HPDE6-E6E7 (cell line): ENCODE measurements at regions not wholly inside any gene's neighbourhood (a gene's known extent, or its start where the extent isn't known, plus 50 kb on each side); places are given as distances from the start of the nearest gene placed in this dataset.
A peak's percentile ranks its signal among the peaks of the same experiment; 100 is the strongest.

Experiments
- DNase-seq: peaks from one replicate; pipeline ENCODE4 v3.0.0; 2011; ENCODE audit warnings: missing footprints; ENCODE audit errors: extremely low spot score

DNA sequence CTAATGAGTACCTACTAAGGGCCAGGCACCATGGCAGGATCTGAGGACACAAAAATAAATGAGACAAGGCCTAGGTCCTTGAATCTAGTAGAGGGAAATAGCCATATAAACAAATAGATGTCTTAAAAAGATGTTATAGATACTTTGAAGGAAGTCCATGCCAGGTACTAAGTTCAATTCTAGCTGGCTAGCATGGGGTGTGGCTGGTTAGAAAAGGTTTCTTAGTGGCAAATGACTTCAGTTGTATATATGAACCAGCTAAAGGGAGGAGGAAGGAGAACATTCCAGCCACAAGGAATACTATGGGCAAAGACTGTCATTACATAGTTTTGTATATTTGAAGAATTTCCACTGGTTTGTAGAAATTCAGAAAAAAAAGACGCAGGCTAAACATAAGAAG is 133.6 kb upstream of the BMP4 start:
- no peak for DNase-seq

DNA sequence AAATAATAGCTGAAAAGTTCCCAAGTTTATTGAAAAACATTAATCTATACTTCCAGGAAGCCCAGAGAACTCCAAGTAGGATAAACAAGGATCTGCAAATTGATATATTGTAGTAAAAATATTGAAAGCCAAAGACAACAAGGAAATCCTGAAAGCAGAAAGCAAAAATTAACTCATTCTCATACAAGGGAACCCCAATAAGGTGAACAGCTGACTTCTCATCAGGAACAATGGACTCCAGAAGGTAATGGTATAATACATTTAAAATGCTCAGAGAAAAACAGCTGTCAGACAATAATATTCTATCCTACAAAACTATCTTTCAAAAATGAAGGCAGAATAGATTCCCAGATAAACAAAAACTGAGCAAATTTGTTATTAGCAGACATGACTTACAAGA is 138.1 kb upstream of the BMP4 start:
- DNase-seq, result no peak

DNA sequence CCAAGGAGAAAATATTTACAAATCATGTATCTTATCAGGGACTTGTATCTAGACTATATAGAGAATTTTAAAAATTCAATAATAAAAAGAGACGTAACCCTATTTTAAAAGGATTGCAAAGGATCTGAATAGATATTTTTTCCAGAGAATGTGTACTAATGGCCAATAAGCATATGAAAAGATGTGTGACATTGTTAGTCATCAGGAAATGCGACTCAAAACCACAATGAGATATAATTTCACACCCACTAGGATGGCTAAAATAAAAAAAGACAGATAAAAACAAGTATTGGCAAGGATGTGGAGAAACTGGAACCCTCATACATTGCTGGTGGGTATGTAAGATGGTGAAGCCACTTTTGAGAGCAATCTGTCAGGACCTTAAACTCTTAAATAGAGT is 141.9 kb upstream of the BMP4 start:
- no peak for DNase-seq

DNA sequence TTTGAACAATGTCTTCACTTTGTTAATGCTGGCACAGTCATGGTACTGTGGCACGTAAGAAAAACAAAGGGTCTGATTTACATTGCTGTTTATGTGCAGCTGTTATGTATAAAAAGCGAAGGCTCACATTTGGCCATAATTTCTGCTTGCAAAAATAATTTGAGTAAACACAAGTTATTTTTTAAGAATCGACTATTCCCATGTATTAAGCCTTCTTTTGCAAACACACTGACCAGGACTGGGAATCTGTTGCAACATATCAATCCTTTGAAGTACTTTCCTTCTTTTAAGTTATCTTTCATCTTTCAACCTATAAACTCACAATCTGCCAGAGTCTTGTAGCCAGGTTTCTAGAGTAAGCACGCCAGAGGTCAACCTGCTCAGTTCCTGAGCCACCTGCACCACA is 145.4 kb upstream of the BMP4 start:
- DNase-seq, result no peak

- no peak for DNase-seq
Observed at GRCh38 chr14:54102530-54102929, 145.9 kb upstream of the BMP4 start.

DNA sequence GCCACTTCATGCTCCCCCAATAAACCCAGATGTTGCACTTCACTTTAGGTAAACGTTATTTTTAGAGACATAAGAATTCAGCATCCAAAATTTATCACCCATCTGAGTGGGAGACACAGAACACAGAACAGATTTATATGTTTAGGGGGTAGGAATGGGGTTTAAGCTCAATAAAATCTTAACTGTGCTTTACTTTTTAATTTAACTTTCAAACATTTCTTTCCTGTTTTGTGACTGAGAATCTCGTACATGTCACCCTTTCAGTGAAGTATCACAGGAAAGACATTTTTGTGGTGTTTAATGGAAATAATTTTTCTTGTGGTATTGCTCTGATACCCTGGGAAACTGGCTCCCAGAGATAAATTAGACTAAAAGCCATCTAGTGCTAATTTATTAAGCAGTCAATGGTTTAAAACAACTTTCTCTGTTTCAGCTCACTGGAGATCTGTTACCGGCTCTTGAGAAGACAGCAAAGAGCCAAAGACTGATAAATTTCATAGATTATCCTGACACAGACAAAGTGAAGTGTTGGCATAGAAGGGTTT is 148.0 kb upstream of the BMP4 start:
- no peak for DNase-seq

- peak; percentile 42 for DNase-seq
Observed at GRCh38 chr14:54105406-54105805, 148.8 kb upstream of the BMP4 start.

- peak; percentile 85 for DNase-seq
Observed at GRCh38 chr14:54105898-54106297, 149.3 kb upstream of the BMP4 start.

GRCh38 chr14:54106661-54107377 is 150.2 kb upstream of the BMP4 start:
- no peak for DNase-seq

DNA sequence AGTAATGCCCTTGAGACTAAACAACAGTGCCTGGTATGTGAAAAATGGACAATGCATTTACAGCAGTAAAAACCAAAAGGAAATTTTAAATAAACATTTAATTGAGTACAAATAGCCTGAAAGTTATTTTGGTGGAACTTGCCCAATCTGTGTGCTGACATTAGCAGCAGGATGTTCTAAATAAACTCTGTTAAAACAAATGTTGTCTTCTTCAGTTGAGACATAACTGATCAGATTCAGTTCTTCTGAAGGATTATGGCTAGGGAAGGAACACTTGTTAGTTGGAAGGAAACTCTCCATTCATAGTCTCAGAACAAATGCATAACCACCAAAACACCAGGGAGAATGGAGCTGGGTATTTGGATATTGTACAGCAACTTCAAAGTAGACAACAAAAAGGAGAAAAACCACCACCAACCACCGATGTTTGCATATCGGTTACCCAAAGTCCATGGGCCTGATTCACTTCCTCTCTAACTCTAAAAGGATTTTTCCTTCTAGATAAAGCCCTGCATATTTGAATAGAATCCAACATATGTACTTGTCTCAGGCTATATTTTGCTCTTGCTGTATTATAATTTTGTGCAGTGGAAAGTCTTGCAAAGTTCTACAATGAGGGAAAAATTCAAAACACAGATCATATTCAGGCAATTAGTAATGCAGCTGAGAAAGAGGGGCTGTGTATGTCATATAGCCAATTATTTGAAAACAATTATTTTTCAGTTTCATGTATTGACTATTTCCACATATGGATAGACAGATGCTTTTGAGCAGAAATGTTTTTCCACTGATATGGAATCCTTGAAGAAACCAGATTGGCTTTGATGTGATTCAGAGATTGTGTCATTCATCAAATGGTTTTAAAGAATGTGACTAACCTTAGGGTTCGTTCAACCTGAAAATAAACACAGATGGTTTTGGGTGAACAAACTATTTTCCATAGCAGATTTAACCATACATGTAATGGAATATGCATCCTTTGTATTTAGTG is 152.2 kb upstream of the BMP4 start:
- peak; percentile 28 for DNase-seq

DNA sequence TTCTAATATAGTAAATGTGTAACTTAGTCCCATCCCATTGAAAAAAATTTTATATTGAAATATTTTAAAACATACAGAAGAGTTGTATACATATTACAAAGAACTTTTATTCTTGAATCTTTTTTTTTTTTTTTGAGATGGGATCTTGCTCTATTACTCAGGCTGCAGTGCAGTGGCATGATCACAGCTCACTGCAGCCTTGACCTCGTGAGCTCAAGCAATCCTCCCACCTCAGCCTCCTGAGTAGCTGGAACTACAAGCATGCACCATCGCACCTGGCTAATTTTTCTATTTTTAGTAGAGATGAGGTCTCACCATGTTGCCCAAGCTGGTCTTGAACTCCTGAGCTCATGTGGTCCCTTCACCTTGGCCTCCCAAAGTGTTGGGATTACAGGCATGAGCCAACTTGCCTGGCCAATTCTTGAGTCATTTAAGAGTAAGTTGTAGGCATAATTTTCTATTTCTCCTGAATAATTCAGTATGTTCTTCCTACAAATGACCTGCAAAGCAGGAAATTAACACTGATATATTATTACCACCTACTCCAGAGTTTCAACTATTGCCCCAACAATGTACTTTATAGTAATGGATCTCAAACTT is 153.0 kb upstream of the BMP4 start:
- no peak for DNase-seq

- no peak for DNase-seq
Observed at GRCh38 chr14:54114941-54115340, 158.3 kb upstream of the BMP4 start.

GRCh38 chr14:54116198-54116885 is 159.7 kb upstream of the BMP4 start:
- no peak for DNase-seq

GRCh38 chr14:54116972-54117371 is 160.3 kb upstream of the BMP4 start:
- DNase-seq, result no peak

GRCh38 chr14:54117396-54117795 is 160.8 kb upstream of the BMP4 start:
- no peak for DNase-seq

- no peak for DNase-seq
Observed at GRCh38 chr14:54117924-54118323, 161.3 kb upstream of the BMP4 start.

DNA sequence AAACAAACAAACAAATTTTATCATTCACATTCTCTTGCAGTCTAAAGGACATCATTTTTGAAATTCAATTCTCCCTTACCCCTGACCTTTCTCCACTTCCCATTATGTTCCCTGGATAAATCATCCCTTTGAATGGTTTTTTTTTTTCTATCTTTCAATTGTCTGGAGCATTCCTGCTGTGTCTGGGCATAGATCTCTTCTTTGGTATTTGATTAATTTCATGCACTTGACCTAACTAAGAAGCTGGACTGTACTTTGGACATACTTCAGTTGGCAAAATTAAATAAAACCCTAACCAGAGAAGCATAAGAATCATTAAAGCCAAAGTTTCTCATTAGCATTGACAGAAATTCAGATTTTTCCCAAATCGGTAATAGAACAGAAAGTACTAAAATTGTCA is 163.6 kb upstream of the BMP4 start:
- DNase-seq, result no peak

- no peak for DNase-seq
Observed at GRCh38 chr14:54121466-54122027, 164.9 kb upstream of the BMP4 start.

DNA sequence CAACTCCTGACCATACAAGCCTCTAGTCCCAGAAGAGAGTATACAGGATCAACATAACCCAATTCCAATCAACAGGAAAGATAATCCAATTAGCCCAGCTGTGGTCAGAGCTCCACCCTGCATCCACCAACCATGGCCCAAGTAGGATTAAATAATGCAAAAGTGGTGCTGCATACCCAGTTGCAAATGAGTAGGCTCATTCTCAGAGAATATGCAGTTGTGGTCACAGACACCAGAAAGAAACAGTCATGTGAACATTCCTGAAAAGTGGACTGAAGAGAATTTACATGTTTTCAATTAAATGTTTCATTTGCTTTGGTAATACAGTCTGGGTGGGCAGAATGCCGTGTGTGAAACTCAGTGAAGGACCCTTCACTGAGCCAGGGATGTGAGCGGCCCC is 167.2 kb upstream of the BMP4 start:
- DNase-seq, result no peak

DNA sequence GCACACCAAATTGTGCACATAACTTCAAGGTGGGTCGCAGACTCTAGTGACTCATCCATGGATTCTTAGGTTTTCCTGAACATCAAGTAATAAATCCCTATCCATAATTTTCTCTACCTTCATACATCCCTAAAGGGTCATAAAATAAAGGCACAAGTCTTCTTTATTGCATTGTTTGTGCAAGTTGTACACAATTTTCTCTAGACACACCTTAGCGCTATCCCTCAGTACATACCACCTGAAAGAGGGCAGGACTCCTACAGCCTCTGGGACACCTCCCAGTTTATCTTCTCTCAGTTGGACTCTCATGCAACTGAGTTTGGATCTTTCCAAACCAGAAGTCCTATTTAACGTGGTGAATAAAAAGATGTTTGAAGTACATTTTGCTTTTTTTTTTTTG is 168.5 kb upstream of the BMP4 start:
- DNase-seq, result no peak

DNA sequence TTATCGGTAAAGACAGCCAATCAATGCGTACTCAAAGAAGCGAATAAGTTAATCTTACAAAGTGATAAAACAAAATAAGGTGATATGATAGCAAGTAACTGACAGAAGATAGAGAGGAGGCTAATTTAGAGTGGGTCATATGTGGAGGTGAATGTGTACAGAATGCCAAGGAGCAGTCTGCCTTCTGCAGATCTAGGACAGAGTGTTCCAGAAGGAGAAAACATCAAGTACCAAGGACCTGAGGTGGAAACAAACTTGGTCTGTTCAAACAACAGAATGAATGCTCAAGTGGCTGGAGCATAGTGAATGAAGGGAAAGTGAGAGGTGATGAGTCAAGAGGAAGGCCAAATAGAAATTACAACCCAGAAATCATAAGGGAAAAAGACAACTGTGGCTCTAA is 170.3 kb upstream of the BMP4 start:
- no peak for DNase-seq
